HL-60 (cell line): ENCODE measurements at regions not wholly inside any gene's neighbourhood (a gene's known extent, or its start where the extent isn't known, plus 50 kb on each side); places are given as distances from the start of the nearest gene placed in this dataset.

Source experiments
- DNase-seq, 2 experiments: peaks; one replicate each; pipeline ENCODE4 v3.0.0-alpha.2; 2010 to 2020; ENCODE audit warnings: low read depth in 1 of 2, low spot score in 1 of 2
- H3K27ac ChIP-seq: fragments of 250-450 bp; sonication (Bioruptor Pico); replicated peaks from 2 replicates; pipeline ENCODE4 v1.5.1; 2020; ENCODE audit warnings: mild to moderate bottlenecking, moderate library complexity
- H3K27me3 ChIP-seq: fragments of 250-450 bp; sonication (Bioruptor Pico); 2 replicates; pipeline ENCODE4 v1.5.1; 2021; ENCODE audit warnings: mild to moderate bottlenecking, moderate library complexity; ENCODE audit not compliant: insufficient read depth, poor library complexity, severe bottlenecking
- H3K4me3 ChIP-seq: replicated peaks from 2 replicates; pipeline ENCODE4 v1.5.1; 2011; ENCODE audit warnings: mild to moderate bottlenecking, control low read depth, low read length; ENCODE audit not compliant: insufficient read depth
- CTCF ChIP-seq: IDR thresholded peaks from one replicate; pipeline ENCODE4 v1.5.1; 2011; ENCODE audit warnings: low read length, control low read depth, inconsistent platforms; ENCODE audit not compliant: insufficient read depth
- GABPA ChIP-seq: IDR thresholded peaks from 2 replicates; pipeline ENCODE4 v1.6.1; 2012; ENCODE audit warnings: low read depth
- POLR2AphosphoS5 ChIP-seq: IDR thresholded peaks from 2 replicates; pipeline ENCODE4 v1.6.1; 2012; ENCODE audit warnings: low read depth
- REST ChIP-seq: IDR thresholded peaks from 2 replicates; pipeline ENCODE4 v1.6.1; 2012; ENCODE audit warnings: low read depth; ENCODE audit not compliant: insufficient replicate concordance
- SPI1 ChIP-seq: IDR thresholded peaks from 2 replicates; pipeline ENCODE4 v1.6.1; 2012; ENCODE audit warnings: low read depth, mild to moderate bottlenecking, borderline replicate concordance

DNA sequence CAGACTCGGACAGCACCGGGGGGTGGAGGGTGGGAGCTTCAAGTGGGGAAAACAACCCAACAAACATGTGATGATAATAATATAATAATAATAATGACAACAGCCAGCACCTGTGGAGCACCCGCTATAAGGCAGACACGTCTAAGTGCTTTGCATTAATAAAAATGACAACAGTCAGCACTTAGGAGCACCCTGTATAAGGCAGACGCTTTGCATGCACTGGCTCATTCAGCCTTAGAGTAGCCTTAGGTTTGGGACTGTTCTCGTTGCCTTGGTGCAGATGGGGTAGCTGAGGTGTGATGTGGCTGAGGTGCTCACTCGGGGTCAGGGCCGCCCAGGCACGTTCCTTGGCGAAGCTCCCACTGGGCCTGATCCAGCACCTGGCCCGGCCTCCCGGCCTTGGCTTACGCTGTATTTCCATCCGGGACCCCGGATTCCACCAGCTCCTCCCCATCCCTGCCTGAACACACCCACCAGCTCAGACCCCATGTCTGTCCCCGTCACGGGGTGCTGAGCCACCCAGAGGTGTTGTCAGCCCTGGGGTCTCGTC lies 144.0 kb upstream of the CIBAR2 start:
- Histone ChIP-seq H3K4me3 (no peak overlapping the region), H3K27ac (no peak overlapping the region), H3K27me3 (peaks cover 17% of the 10 kb centered on the region)
- no peak for DNase-seq
- TF ChIP-seq POLR2AphosphoS5, result no peak
- TF ChIP-seq GABPA, result no peak
- TF ChIP-seq SPI1, result no peak
- no peak for TF ChIP-seq CTCF
- TF ChIP-seq REST, result no peak

DNA sequence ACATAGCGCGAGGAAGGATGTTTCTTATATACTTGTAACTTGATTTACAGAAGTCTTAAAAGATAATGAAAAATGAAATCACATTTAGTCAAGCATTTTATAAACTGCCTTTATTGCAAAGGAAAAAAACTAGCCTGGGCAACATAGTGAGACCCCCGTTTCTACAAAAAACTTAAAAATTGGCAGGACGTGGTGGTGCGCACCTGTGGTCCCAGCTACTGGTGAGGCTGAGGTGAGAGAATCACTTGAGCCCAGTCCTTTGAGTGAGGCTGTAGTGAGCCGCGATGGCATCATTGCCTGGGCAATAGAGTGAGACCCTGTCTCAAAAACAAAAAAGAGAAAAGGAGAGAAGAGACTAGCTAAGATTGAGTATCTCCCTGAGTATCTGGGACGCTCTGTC lies 145.2 kb upstream of the CIBAR2 start:
- DNase-seq, result no peak
- Histone ChIP-seq H3K4me3 (no peak overlapping the region), H3K27me3 (peaks cover 24% of the 10 kb centered on the region), H3K27ac (no peak overlapping the region)
- no peak for TF ChIP-seq GABPA
- TF ChIP-seq SPI1, result no peak
- no peak for TF ChIP-seq CTCF
- TF ChIP-seq REST, result no peak
- TF ChIP-seq POLR2AphosphoS5, result no peak

DNA sequence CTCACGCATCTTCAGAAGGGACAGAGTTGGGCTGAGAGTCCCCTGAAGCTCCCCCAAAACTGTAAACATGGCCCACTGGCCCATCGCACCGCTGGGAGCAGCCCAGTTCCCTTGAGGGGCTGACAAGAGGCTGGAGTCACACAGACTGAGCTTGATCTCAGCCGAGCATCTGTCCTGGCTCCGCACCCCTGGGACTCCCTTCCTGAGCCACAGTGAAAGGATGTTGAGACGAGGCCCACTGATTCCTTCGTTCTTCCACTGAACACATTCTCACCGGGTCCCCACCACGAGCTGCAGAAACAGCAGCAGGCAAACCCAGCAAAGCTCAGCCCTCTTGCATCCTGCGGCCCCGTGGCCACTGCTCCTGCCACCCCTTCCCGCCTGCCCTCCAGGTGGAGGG lies 145.9 kb upstream of the CIBAR2 start:
- no peak overlapping the region for H3K4me3 ChIP-seq
- H3K27ac ChIP-seq, result no peak overlapping the region
- no peak for TF ChIP-seq REST
- no peak for TF ChIP-seq CTCF
- no peak for TF ChIP-seq POLR2AphosphoS5
- no peak for TF ChIP-seq GABPA
- TF ChIP-seq SPI1, result no peak
- no peak for DNase-seq
- peaks cover 29% of the 10 kb centered on the region for H3K27me3 ChIP-seq
